ENCODE measurements at regions not wholly inside any gene's neighbourhood (a gene's known extent, or its start where the extent isn't known, plus 50 kb on each side); places are given as distances from the start of the nearest gene placed in this dataset.

DNA sequence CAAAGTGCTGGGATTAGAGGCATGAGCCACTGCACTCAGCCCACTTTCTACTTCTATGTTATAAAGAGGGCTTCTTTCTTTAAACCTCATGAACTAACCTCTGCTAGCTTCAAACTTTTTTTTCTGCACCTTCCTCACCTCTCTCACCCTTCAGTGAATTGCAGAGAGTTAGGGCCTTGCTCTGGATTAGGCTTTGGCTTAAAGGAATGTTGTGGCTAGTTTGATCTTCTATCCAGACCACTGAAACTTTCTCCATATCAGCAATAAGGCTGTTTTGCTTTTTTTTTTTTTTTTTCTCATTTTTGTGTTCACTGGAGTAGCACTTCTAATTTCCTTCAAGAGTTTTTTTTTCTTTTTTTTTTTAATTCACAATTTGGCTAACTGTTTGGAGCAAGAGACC is 216.4 kb upstream of the MAP3K1 start:
- H3K9me3 ChIP-seq (ENCODE audit: severe bottlenecking) = no peaks in the 10 kb centered on the region
- H3K36me3 ChIP-seq = no peaks in the 10 kb centered on the region
- no peak for DNase-seq
- H3K27ac ChIP-seq = no peak overlapping the region
- no peaks in the 10 kb centered on the region for H3K27me3 ChIP-seq (ENCODE audit: insufficient read depth, low read depth, severe bottlenecking)
- no peak for TF ChIP-seq CTCF (IDR thresholded peaks at IDR 0.05; ENCODE audit: low read depth, low read length)
- H3K4me3 ChIP-seq (ENCODE audit: low read depth, low read length) = no peak overlapping the region

- TF ChIP-seq CTCF (IDR thresholded peaks at IDR 0.05; ENCODE audit: low read depth, low read length) = no peak
- no peak for DNase-seq
- Histone ChIP-seq H3K27me3 (ENCODE audit: insufficient read depth, low read depth, severe bottlenecking) (no peaks in the 10 kb centered on the region), H3K4me3 (ENCODE audit: low read depth, low read length) (no peak overlapping the region), H3K9me3 (ENCODE audit: severe bottlenecking) (no peaks in the 10 kb centered on the region), H3K27ac (no peak overlapping the region), H3K36me3 (no peaks in the 10 kb centered on the region)
Measured at GRCh38 chr5:56596155-56596554, 219.2 kb upstream of the MAP3K1 start.

DNA sequence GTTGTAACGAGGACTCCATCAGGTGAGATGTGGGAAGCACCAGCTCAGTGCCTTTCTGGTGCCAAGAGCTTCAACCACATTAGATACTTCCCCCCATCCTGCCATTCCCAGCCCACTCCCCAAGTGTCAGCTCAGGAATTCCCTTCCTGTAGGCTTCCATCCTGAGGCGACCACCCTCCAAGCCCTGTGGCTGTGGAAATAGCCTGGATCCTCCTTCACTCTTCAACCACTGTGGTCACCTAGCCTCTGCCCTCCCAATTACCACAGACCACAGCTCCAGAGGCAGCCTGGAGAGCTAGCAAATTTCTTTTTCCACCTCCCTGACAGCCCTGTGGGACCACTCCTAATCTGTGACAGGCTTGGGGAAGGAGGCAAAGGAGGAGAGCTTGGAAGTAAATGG is 219.8 kb upstream of the MAP3K1 start:
- no peak overlapping the region for H3K27ac ChIP-seq
- H3K36me3 ChIP-seq = no peaks in the 10 kb centered on the region
- no peaks in the 10 kb centered on the region for H3K27me3 ChIP-seq (ENCODE audit: insufficient read depth, low read depth, severe bottlenecking)
- H3K9me3 ChIP-seq (ENCODE audit: severe bottlenecking) = no peaks in the 10 kb centered on the region
- H3K4me3 ChIP-seq (ENCODE audit: low read depth, low read length) = no peak overlapping the region
- peak; percentile 10 for DNase-seq
- peak; percentile 35; the same call in 1 of the 2 replicates for TF ChIP-seq CTCF (IDR thresholded peaks at IDR 0.05; ENCODE audit: low read depth, low read length)

- Histone ChIP-seq H3K4me3 (ENCODE audit: low read depth, low read length) (no peak overlapping the region), H3K27me3 (ENCODE audit: insufficient read depth, low read depth, severe bottlenecking) (no peaks in the 10 kb centered on the region), H3K9me3 (ENCODE audit: severe bottlenecking) (no peaks in the 10 kb centered on the region), H3K27ac (no peak overlapping the region), H3K36me3 (no peaks in the 10 kb centered on the region)
- no peak for DNase-seq
- no peak for TF ChIP-seq CTCF (IDR thresholded peaks at IDR 0.05; ENCODE audit: low read depth, low read length)
Measured at GRCh38 chr5:56594792-56595191, 220.6 kb upstream of the MAP3K1 start.

GRCh38 chr5:56591081-56591480 is 224.3 kb upstream of the MAP3K1 start:
- Histone ChIP-seq H3K27me3 (ENCODE audit: insufficient read depth, low read depth, severe bottlenecking) (no peaks in the 10 kb centered on the region), H3K36me3 (no peaks in the 10 kb centered on the region), H3K9me3 (ENCODE audit: severe bottlenecking) (no peaks in the 10 kb centered on the region), H3K4me3 (ENCODE audit: low read depth, low read length) (no peak overlapping the region), H3K27ac (no peak overlapping the region)
- DNase-seq = no peak
- no peak for TF ChIP-seq CTCF (IDR thresholded peaks at IDR 0.05; ENCODE audit: low read depth, low read length)

DNA sequence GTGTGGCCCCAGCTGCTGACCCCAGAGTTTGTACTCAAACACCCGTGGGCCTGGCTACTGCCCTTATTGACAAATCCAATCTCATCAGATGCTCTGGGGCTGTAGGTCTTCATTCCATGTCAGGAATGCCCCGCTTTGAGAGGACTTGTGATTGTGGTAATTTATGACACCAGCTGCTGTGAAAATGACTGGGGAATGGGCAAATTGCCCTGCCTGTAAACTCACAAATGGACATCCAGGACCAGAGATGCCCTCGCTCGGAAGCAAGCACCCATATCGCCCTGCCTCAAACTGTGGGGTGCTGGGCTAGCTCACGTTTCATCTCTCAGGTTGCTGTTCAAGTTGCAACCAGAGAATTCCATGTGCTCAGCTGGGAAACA is 225.9 kb upstream of the MAP3K1 start:
- Histone ChIP-seq H3K27me3 (ENCODE audit: insufficient read depth, low read depth, severe bottlenecking) (no peaks in the 10 kb centered on the region), H3K36me3 (no peaks in the 10 kb centered on the region), H3K4me3 (ENCODE audit: low read depth, low read length) (no peak overlapping the region), H3K27ac (no peak overlapping the region), H3K9me3 (ENCODE audit: severe bottlenecking) (peaks cover 2% of the 10 kb centered on the region)
- TF ChIP-seq CTCF (IDR thresholded peaks at IDR 0.05; ENCODE audit: low read depth, low read length) = no peak
- DNase-seq = no peak
